Lower leg skin (tissue), 4 donors: ENCODE measurements at regions not wholly inside any gene's neighbourhood (a gene's known extent, or its start where the extent isn't known, plus 50 kb on each side); places are given as distances from the start of the nearest gene placed in this dataset.
"Not testable (repeated sequence)": the region's sequence is repeated elsewhere in the genome, so short reads cannot be mapped to it uniquely, and the experiment has no call there.

Experiments
- DNase-seq, 2 donors: peaks; one replicate each; pipeline ENCODE4 v3.0.0-alpha.2; 2019; ENCODE audit warnings: low spot score in 2 of 2
- H3K4me3 ChIP-seq: fragments of 200-600 bp; sonication (generic); 2 replicates; pipeline ENCODE4 v1.5.1; 2017; ENCODE audit warnings: mild to moderate bottlenecking, low read depth; ENCODE audit not compliant: poor library complexity, severe bottlenecking
- POLR2A ChIP-seq, 2 donors: fragments of 450-650 bp; IDR thresholded peaks; one replicate each; pipeline ENCODE4 v1.6.1; 2016 to 2017; ENCODE audit warnings: antibody characterized with exemption in 2 of 2, mild to moderate bottlenecking in 1 of 2, moderate library complexity in 1 of 2
- WGBS, 2 donors: methylation state at CpG; one replicate each; pipeline ENCODE4 v1.1.5; 2018; 5-methylcytosine and 5-hydroxymethylcytosine counted together
- intact Hi-C: fragments of 100-400 bp; cut with DNase I; formaldehyde crosslinking; loops from one replicate; pipeline ENCODE4 v1.15.0; 2023; ENCODE audit warnings: low total_unique reads
- TF ChIP-seq, protein P1 (sequence below), 3 donors: fragments of 450-650 bp; IDR thresholded peaks; one replicate each; pipeline ENCODE4 v1.5.1; 2016; ENCODE audit warnings: antibody characterized with exemption in 3 of 3, mild to moderate bottlenecking in 3 of 3, moderate library complexity in 2 of 3

DNA sequence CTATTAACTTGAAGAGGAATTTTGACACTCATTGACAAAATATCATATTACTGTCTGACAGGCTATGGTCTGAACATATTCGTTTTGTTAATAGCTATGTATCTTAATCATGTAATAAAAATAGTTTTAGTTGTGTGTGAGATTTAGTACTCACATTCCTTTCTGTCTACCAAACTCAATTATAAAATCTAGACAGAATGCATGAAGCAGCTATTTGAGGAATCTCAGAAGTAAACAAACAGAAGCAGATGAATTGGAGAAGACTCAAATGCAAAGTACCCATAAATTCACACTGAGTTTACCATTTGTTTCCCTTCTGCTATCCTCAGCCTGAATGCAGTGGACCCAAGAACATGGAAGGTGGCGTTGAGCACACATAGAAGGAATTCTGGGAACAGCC, 841.6 kb upstream of the AADAT start:
- H3K4me3 ChIP-seq = no peak overlapping the region
- TF ChIP-seq POLR2A (IDR thresholded peaks at IDR 0.05) = no peak
- TF ChIP-seq, protein P1, sequence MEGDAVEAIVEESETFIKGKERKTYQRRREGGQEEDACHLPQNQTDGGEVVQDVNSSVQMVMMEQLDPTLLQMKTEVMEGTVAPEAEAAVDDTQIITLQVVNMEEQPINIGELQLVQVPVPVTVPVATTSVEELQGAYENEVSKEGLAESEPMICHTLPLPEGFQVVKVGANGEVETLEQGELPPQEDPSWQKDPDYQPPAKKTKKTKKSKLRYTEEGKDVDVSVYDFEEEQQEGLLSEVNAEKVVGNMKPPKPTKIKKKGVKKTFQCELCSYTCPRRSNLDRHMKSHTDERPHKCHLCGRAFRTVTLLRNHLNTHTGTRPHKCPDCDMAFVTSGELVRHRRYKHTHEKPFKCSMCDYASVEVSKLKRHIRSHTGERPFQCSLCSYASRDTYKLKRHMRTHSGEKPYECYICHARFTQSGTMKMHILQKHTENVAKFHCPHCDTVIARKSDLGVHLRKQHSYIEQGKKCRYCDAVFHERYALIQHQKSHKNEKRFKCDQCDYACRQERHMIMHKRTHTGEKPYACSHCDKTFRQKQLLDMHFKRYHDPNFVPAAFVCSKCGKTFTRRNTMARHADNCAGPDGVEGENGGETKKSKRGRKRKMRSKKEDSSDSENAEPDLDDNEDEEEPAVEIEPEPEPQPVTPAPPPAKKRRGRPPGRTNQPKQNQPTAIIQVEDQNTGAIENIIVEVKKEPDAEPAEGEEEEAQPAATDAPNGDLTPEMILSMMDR (IDR thresholded peaks at IDR 0.05) = no peak
- intact Hi-C loops = no loop called here
- DNase-seq = no peak
- 46 to 52% methylated on average over 2 of the region's 2 CpGs for WGBS, 2 donors

DNA sequence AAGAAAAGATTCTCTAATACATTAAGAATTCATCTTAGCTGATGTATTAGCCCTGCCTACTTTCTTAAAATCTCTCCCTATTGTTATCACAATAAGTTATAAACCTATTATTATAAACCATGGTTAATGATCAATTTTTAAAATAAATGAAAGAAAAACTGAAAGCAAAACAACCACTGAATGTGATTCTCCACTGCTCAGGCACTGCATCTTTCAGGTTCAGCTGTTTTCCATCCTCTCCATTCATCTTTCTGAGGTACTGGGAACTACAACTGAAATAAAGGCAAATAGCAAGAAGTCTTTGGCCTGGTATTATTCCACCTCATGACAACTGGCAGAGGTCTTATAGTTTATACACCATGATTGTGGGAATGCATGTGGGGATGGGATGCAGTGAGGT, 798.9 kb upstream of the AADAT start:
- intact Hi-C loops = no loop called here
- TF ChIP-seq POLR2A (IDR thresholded peaks at IDR 0.05) = no peak
- TF ChIP-seq, protein P1 (IDR thresholded peaks at IDR 0.05) = no peak
- H3K4me3 ChIP-seq = no peak overlapping the region
- no peak for DNase-seq

DNA sequence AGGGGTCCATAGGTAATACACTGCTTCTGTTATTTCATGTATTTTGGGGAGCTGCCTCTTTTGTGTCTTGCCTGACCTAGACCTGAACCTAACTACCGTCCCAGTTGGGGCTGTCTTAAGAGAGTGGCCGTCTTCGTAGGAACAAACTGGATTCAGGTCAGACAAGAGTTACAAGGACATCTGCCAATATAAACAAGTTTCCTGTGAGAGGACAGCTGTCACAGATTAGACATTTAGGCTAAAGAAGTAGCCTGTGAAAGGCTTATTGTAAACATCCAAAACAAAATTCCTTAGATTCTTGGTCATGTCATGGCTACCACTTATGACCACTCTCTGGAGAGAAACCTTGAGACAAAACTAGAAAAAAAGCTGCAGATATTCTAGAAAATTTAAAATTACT, 797.6 kb upstream of the AADAT start:
- TF ChIP-seq POLR2A (IDR thresholded peaks at IDR 0.05) = no peak
- TF ChIP-seq, protein P1 (IDR thresholded peaks at IDR 0.05) = no peak
- intact Hi-C loops = no loop called here
- WGBS, 2 donors = 47 to 56% methylated on average over 3 of the region's 3 CpGs
- no peak overlapping the region for H3K4me3 ChIP-seq
- DNase-seq = no peak

DNA sequence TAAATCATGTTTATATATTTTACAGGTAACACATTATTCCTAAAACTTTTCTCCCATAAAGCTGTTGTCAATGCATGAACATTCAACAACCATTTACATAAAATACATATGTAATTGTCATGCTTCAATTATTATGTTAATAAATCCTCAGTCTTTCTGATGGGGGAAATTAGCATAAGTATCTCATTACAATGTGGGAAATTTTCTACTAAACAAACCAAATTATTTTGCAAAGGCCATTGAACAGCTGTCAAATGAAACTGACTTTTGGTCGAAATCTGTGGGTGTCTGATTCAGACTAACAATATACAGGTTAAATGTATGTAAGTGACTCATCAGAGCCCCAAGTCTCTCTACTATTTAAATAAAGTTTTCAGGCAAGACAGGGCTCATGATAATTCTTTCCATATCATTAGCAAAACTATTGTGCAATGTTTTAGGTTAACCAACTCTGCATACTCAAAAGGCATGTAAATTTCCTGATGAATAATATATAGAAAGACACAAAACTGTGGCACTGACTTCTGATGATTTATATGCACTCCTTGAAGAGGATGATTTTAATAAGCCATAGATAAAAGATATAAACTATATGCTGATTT, 795.3 kb upstream of the AADAT start:
- WGBS, 2 donors = 51 to 54% methylated on average over 1 of the region's 1 CpG
- TF ChIP-seq, protein P1 (IDR thresholded peaks at IDR 0.05) = no peak
- intact Hi-C loops = no loop called here
- DNase-seq = no peak
- no peak overlapping the region for H3K4me3 ChIP-seq

DNA sequence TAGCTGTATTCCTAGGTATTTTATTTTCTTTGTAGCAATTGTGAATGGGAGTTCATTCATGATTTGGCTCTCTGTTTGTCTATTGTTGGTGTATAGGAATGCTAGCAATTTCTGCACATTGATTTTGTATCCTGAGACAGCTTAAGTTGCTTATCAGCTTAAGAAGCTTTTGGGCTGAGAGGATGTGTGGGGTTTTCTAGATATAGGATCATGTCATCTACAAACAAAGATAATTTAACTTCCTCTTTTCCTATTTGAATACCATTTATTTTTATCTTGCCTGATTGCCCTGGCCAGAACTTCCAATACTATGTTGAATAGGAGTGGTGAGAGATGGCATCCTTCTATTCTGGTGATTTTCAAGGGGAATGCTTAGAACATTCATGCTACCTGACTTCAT, 791.9 kb upstream of the AADAT start:
- H3K4me3 ChIP-seq, DNase-seq, intact Hi-C loops: not testable (repeated sequence)

DNA sequence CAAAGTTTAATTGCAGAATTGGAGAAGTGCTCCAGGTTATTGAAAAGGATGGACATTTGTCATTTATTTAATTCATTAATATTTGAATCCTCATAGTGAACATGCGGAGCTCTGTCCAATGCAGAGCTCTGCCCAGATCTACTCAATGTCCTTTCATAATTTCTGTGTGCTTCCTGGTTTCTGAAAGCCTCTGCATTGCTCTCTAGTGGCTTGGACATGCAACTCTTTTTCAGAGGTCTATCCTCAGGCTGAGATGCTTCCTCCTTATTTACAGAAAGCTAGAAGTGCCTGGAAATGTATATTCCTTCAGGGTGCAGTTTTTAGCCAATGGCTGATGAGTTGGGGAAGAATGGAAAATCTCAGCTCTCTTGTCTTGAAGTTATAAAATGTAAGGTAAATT, 786.1 kb upstream of the AADAT start:
- 89 to 92% methylated on average over 1 of the region's 1 CpG for WGBS, 2 donors
- H3K4me3 ChIP-seq = no peak overlapping the region
- intact Hi-C loops = no loop called here
- TF ChIP-seq POLR2A (IDR thresholded peaks at IDR 0.05) = no peak
- TF ChIP-seq, protein P1 (IDR thresholded peaks at IDR 0.05) = no peak
- DNase-seq = no peak
